ENCODE measurements at regions not wholly inside any gene's neighbourhood (a gene's known extent, or its start where the extent isn't known, plus 50 kb on each side); places are given as distances from the start of the nearest gene placed in this dataset.

GRCh38 chr18:56139372-56139771, 499.0 kb downstream of the TXNL1 start:
- ChIA-PET CTCF (no interaction called here), POLR2A (ENCODE audit: unreplicated experiment) (interaction anchor here (0.5 to 1.1 kb wide), 2 partner anchors 55 to 212 kb away, joined by 3 to 4 read pairs; no protein-coding TSS in a partner anchor)
- in situ Hi-C loops (cut with MboI; ENCODE audit: low sequenced_read_pairs) (no loop called here), dilution Hi-C loops (cut with HindIII; ENCODE audit: low sequenced_read_pairs, unreplicated experiment) (no loop called here), intact Hi-C loops (cut with micrococcal nuclease) (no loop called here)
- no peaks in the 10 kb centered on the region for H3K36me3 ChIP-seq (ENCODE audit: control insufficient read depth, insufficient read depth, low read length)
- peak overlapping the region; percentile 94 for H2BK20ac ChIP-seq (ENCODE audit: low read depth, low read length)
- peak overlapping the region; percentile 70 for H3K23ac ChIP-seq (ENCODE audit: low read depth, low read length)
- peaks cover 11% of the 10 kb centered on the region for H3K4me1 ChIP-seq (ENCODE audit: control insufficient read depth, insufficient read depth, low read length)
- no peak overlapping the region for H3K4me2 ChIP-seq (ENCODE audit: low read depth, low read length)
- H3K9ac ChIP-seq (ENCODE audit: low read depth, low read length) = no peak overlapping the region; the same call in 1 of the 2 replicates
- H3K27me3 ChIP-seq (ENCODE audit: control insufficient read depth, insufficient read depth, low read length) = no peaks in the 10 kb centered on the region
- H4K5ac ChIP-seq (ENCODE audit: low read depth, low read length) = peak overlapping the region; percentile 90
- no peaks in the 10 kb centered on the region for H4K20me1 ChIP-seq (ENCODE audit: insufficient read depth, low read length)
- TSS peak; percentile 77 for BruUV-seq (replicated peaks)
- 0 out of 4 replicates have a peak, but pooled peaks cover 0 to 4% of the 10 kb centered on the region in 2 experiments for H3K79me1 ChIP-seq (ENCODE audit: low read depth in 1 of 2, low read length in 2 of 2)
- peak overlapping the region; percentile 60 for H2AK9ac ChIP-seq (replicated peaks; ENCODE audit: low read depth, low read length, poor library complexity)
- H3K14ac ChIP-seq (replicated peaks; ENCODE audit: low read depth, low read length) = peak overlapping the region; percentile 75
- peak overlapping the region; percentile 98 for H2BK5ac ChIP-seq (ENCODE audit: low read depth, low read length, poor library complexity, severe bottlenecking)
- H2AK5ac ChIP-seq (ENCODE audit: low read depth, low read length) = peak overlapping the region; percentile 89
- H3K4ac ChIP-seq (ENCODE audit: low read depth, low read length) = peak overlapping the region; percentile 96
- no peaks in the 10 kb centered on the region for H3K9me3 ChIP-seq (ENCODE audit: control insufficient read depth, insufficient read depth, low read length)
- TF ChIP-seq RCOR1 (IDR thresholded peaks at IDR 0.05; ENCODE audit: insufficient replicate concordance, low read length) = no peak
- no peak for TF ChIP-seq RAD21 (IDR thresholded peaks at IDR 0.05; ENCODE audit: low read length)
- TF ChIP-seq MAFK (IDR thresholded peaks at IDR 0.05; ENCODE audit: low read depth, low read length) = no peak
- TF ChIP-seq MXI1 (IDR thresholded peaks at IDR 0.05; ENCODE audit: borderline replicate concordance, low read depth, low read length) = no peak
- TF ChIP-seq FOS (IDR thresholded peaks at IDR 0.05; ENCODE audit: low read depth, low read length) = no peak
- TF ChIP-seq SMC3 (IDR thresholded peaks at IDR 0.05; ENCODE audit: low read depth, low read length) = no peak
- no peak for TF ChIP-seq USF2 (IDR thresholded peaks at IDR 0.05; ENCODE audit: low read depth, low read length)
- TF ChIP-seq CHD1 (IDR thresholded peaks at IDR 0.05; ENCODE audit: low read depth, low read length) = no peak
- no peak for TF ChIP-seq ELK1 (IDR thresholded peaks at IDR 0.05; ENCODE audit: borderline replicate concordance, low read depth, low read length)
- TF ChIP-seq RFX5 (IDR thresholded peaks at IDR 0.05; ENCODE audit: low read depth, low read length) = no peak
- TF ChIP-seq NFE2L2 (IDR thresholded peaks at IDR 0.05; ENCODE audit: low read depth, low read length) = no peak
- no peak for TF ChIP-seq POLR2A (IDR thresholded peaks at IDR 0.05; ENCODE audit: low read depth, low read length)
- no peak for TF ChIP-seq BHLHE40 (IDR thresholded peaks at IDR 0.05; ENCODE audit: low read depth, low read length)
- TF ChIP-seq CEBPB (IDR thresholded peaks at IDR 0.05; ENCODE audit: low read depth, low read length) = no peak
- no peak for TF ChIP-seq MAZ (IDR thresholded peaks at IDR 0.05; ENCODE audit: borderline replicate concordance, low read depth, low read length)
- TF ChIP-seq CTCF (conservative IDR thresholded peaks at IDR 0.05; ENCODE audit: low read depth, low read length) = no peak
- peak overlapping the region; percentile 90 for H2BK15ac ChIP-seq (ENCODE audit: low read depth, low read length)
- H3K4me3 ChIP-seq (ENCODE audit: insufficient read depth, low read depth, low read length) = no peak overlapping the region
- ATAC-seq (ENCODE audit: low read depth) (peak; percentile 40), DNase-seq (no peak)
- peak overlapping the region; percentile 85 for H3K18ac ChIP-seq (ENCODE audit: low read depth, low read length)
- peak overlapping the region; percentile 82 for H3K27ac ChIP-seq (ENCODE audit: insufficient read depth, low read length)
- H4K8ac ChIP-seq (ENCODE audit: low read depth in 2 of 2, low read length in 2 of 2) = peak overlapping the region; percentile 86 to 93
- H2AFZ ChIP-seq (replicated peaks; ENCODE audit: low read length, poor library complexity) = peak overlapping the region; percentile 84
- H2BK120ac ChIP-seq (ENCODE audit: low read depth, low read length) = peak overlapping the region; percentile 96
- H3K56ac ChIP-seq (ENCODE audit: extremely low read depth, insufficient read depth, low read length) = peak overlapping the region; percentile 78
- peaks cover 15% of the 10 kb centered on the region for H3K9me1 ChIP-seq (ENCODE audit: insufficient read depth, low read length)
- H4K91ac ChIP-seq (ENCODE audit: insufficient read depth, low read depth, low read length) = peak overlapping the region; percentile 99

Measured in IMR-90 (cell line).